HL-60 (cell line): ENCODE measurements at regions not wholly inside any gene's neighbourhood (a gene's known extent, or its start where the extent isn't known, plus 50 kb on each side); places are given as distances from the start of the nearest gene placed in this dataset.
"Not testable (repeated sequence)": the region's sequence is repeated elsewhere in the genome, so short reads cannot be mapped to it uniquely, and the experiment has no call there.

Experiments
- DNase-seq, 2 experiments: peaks; one replicate each; pipeline ENCODE4 v3.0.0-alpha.2; 2010 to 2020; ENCODE audit warnings: low read depth in 1 of 2, low spot score in 1 of 2
- H3K27ac ChIP-seq: fragments of 250-450 bp; sonication (Bioruptor Pico); replicated peaks from 2 replicates; pipeline ENCODE4 v1.5.1; 2020; ENCODE audit warnings: mild to moderate bottlenecking, moderate library complexity
- H3K27me3 ChIP-seq: fragments of 250-450 bp; sonication (Bioruptor Pico); 2 replicates; pipeline ENCODE4 v1.5.1; 2021; ENCODE audit warnings: mild to moderate bottlenecking, moderate library complexity; ENCODE audit not compliant: insufficient read depth, poor library complexity, severe bottlenecking
- H3K4me3 ChIP-seq: replicated peaks from 2 replicates; pipeline ENCODE4 v1.5.1; 2011; ENCODE audit warnings: mild to moderate bottlenecking, control low read depth, low read length; ENCODE audit not compliant: insufficient read depth
- GABPA ChIP-seq: IDR thresholded peaks from 2 replicates; pipeline ENCODE4 v1.6.1; 2012; ENCODE audit warnings: low read depth
- POLR2AphosphoS5 ChIP-seq: IDR thresholded peaks from 2 replicates; pipeline ENCODE4 v1.6.1; 2012; ENCODE audit warnings: low read depth
- SPI1 ChIP-seq: IDR thresholded peaks from 2 replicates; pipeline ENCODE4 v1.6.1; 2012; ENCODE audit warnings: low read depth, mild to moderate bottlenecking, borderline replicate concordance
- TF ChIP-seq, protein P1 (sequence below): IDR thresholded peaks from one replicate; pipeline ENCODE4 v1.5.1; 2011; ENCODE audit warnings: low read length, control low read depth, inconsistent platforms; ENCODE audit not compliant: insufficient read depth
- TF ChIP-seq, protein P2 (sequence below): IDR thresholded peaks from 2 replicates; pipeline ENCODE4 v1.6.1; 2012; ENCODE audit warnings: low read depth; ENCODE audit not compliant: insufficient replicate concordance

DNA sequence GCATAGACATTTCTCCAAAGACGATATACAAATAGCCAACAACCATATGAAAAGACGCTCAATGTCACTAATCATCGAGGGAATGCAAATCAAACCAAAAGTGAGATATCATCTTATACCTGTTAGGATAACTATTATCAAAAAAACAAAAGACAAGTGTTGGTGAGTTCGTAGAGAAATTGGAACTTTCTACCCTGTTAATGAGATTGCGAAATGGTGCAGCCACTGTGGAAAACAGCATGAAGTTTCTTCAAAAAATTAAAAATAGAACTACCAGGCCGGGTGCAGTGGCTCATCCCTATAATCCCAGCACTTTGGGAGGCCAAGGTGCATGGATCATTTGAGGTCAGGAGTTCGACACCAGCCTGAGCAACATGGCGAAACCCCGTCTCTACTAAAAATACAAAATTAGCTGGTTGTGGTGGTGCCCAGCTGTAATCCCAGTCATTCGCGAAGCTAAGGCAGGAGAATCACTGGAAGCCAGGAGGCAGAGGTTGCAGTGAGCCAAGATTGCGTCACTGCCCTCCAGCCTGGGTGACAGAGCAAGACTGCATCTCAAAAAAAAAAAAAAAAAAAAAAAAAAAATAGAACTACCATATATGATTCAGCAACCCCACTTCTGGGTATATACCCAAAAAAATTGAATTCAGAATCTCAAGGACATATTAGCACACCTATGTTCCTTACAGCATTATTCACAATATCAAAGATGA is 170.0 kb upstream of the ZNF184 start:
- no peak overlapping the region for H3K27ac ChIP-seq
- no peak overlapping the region for H3K4me3 ChIP-seq
- TF ChIP-seq, protein P1, sequence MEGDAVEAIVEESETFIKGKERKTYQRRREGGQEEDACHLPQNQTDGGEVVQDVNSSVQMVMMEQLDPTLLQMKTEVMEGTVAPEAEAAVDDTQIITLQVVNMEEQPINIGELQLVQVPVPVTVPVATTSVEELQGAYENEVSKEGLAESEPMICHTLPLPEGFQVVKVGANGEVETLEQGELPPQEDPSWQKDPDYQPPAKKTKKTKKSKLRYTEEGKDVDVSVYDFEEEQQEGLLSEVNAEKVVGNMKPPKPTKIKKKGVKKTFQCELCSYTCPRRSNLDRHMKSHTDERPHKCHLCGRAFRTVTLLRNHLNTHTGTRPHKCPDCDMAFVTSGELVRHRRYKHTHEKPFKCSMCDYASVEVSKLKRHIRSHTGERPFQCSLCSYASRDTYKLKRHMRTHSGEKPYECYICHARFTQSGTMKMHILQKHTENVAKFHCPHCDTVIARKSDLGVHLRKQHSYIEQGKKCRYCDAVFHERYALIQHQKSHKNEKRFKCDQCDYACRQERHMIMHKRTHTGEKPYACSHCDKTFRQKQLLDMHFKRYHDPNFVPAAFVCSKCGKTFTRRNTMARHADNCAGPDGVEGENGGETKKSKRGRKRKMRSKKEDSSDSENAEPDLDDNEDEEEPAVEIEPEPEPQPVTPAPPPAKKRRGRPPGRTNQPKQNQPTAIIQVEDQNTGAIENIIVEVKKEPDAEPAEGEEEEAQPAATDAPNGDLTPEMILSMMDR: no peak
- TF ChIP-seq SPI1 (no peak), POLR2AphosphoS5 (no peak), GABPA (no peak)
- TF ChIP-seq, protein P2, sequence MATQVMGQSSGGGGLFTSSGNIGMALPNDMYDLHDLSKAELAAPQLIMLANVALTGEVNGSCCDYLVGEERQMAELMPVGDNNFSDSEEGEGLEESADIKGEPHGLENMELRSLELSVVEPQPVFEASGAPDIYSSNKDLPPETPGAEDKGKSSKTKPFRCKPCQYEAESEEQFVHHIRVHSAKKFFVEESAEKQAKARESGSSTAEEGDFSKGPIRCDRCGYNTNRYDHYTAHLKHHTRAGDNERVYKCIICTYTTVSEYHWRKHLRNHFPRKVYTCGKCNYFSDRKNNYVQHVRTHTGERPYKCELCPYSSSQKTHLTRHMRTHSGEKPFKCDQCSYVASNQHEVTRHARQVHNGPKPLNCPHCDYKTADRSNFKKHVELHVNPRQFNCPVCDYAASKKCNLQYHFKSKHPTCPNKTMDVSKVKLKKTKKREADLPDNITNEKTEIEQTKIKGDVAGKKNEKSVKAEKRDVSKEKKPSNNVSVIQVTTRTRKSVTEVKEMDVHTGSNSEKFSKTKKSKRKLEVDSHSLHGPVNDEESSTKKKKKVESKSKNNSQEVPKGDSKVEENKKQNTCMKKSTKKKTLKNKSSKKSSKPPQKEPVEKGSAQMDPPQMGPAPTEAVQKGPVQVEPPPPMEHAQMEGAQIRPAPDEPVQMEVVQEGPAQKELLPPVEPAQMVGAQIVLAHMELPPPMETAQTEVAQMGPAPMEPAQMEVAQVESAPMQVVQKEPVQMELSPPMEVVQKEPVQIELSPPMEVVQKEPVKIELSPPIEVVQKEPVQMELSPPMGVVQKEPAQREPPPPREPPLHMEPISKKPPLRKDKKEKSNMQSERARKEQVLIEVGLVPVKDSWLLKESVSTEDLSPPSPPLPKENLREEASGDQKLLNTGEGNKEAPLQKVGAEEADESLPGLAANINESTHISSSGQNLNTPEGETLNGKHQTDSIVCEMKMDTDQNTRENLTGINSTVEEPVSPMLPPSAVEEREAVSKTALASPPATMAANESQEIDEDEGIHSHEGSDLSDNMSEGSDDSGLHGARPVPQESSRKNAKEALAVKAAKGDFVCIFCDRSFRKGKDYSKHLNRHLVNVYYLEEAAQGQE: no peak
- no peaks in the 10 kb centered on the region for H3K27me3 ChIP-seq
- peak in 1 of 2 experiments; percentile 10 for DNase-seq

DNA sequence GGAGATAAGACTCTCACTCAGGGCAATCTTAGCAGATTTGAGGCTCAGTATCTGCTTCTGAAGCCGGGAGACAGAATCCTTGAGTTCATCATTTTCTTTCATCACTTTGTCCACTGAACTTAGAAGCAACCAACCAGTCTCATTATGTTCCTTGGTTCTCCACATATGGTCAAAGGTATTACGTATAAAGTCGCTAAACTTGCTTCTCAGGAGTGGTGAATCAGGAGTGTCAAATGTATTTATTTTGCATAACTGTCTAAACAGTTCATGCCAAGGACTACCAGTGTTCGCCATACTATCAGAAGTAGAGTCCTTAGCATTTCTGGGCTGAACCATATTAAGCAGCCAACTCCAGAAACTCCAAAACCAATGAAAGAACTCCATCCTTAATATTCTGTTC is 163.0 kb upstream of the ZNF184 start:
- H3K27me3 ChIP-seq, H3K27ac ChIP-seq, DNase-seq, H3K4me3 ChIP-seq: not testable (repeated sequence)

DNA sequence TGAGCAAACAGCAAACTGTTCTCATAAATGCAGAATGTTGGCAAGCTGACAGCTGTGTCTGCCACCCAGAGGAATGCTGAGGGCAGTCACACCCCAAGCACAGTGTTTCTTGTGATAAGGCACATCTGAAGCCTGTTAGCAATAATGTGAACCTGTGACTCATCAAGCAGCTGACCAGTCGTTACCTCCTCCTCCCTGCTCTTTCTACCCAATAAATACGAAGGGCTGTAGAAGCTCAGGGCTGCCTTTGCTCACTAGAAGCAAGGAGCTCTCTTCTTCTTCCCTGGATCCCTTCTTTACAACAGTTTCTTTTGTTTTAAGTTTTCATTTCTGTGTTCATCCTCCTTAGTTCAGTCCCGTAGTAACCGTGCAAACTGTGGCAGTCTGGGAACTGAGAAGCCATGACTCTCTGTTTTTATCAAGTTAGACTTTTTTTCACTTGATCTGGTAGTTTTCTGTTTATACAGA is 160.3 kb upstream of the ZNF184 start:
- DNase-seq: not testable (repeated sequence)

DNA sequence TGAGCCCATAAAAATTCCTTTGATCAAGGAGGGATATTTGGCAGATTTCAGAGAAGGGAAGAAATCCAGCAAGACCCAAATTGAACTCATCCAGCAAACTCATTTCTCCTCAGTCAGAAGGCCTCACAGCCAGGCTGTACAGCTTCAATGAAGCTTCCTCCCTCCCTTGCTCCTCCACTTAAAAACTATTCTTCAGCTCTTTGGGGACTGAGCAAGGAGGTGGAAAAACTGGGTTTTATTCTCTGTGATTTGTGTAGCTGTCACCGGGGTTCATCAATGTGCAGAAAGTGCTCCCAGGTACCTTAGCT is 158.7 kb upstream of the ZNF184 start:
- TF ChIP-seq POLR2AphosphoS5: no peak
- TF ChIP-seq, protein P1: no peak
- Histone ChIP-seq H3K27me3 (peaks cover 2% of the 10 kb centered on the region), H3K4me3 (no peak overlapping the region), H3K27ac (no peak overlapping the region)
- DNase-seq: no peak

More for the DNA sequence above, 160.3 kb upstream of the ZNF184 start:
- H3K4me3 ChIP-seq, H3K27ac ChIP-seq, H3K27me3 ChIP-seq: not testable (repeated sequence)

DNA sequence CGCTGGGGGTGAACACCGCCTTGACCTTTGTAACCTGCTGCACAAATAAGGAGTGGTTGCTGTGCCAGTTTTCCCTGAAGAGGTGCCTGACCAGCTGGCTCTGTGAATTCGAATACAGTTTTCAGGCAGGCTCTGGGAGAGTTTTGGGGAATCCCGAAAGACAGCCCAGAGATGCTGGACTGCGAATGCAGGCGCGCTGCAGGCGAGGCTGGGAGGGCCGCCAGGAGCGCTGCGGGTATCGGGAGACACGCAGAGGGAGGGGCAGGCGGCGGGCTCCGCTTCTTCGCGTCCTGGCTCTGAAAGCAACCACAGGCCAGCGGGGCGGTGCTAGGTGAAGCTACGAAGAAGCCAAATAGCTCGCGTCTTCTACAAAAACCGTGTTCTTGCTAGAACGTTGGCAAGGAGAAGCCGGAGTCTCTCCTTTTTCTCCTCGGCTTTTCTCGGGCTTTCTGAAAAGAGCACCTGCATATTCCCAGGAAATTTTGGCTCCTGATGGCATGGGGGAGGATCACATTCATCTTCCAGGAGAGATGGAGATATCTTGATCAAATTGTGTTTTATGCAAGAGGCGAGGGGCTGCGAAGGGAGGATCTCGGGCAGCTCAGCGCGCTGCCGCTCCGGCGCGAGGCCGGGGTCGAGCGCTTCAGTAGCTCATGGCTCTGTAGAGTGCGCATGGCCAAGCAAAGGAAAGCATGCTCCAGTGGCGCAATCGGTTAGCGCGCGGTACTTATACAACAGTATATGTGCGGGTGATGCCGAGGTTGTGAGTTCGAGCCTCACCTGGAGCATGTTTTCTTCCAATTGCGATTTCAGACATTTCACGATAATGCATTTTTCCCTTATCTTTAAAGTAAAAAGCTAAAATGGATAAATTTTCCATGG is 158.1 kb upstream of the ZNF184 start:
- H3K4me3 ChIP-seq: no peak overlapping the region
- no peak for TF ChIP-seq SPI1
- TF ChIP-seq GABPA: no peak
- TF ChIP-seq, protein P2: no peak
- TF ChIP-seq, protein P1: no peak
- TF ChIP-seq POLR2AphosphoS5: no peak
- H3K27ac ChIP-seq: no peak overlapping the region
- peaks cover 2% of the 10 kb centered on the region for H3K27me3 ChIP-seq
- peak in 1 of 2 experiments; percentile 58 for DNase-seq
